CD14-positive monocyte (primary cell): ENCODE measurements at regions not wholly inside any gene's neighbourhood (a gene's known extent, or its start where the extent isn't known, plus 50 kb on each side); places are given as distances from the start of the nearest gene placed in this dataset.

Experiments used
- DNase-seq, 3 donors: peaks; one replicate each; pipeline ENCODE4 v3.0.0-alpha.2; 2011 to 2022
- H2AFZ ChIP-seq: 2 replicates; pipeline ENCODE4 v1.6.0; 2012; ENCODE audit warnings: mild to moderate bottlenecking, low read depth, low read length, inconsistent platforms; ENCODE audit not compliant: insufficient read depth, poor library complexity, severe bottlenecking
- H3K27ac ChIP-seq, 2 donors: 1 replicate in 1 of 2; 2 replicates in 1 of 2; pipeline ENCODE4 v1.5.1; 2012 to 2013; ENCODE audit warnings: low read length in 2 of 2, control low read depth in 1 of 2, inconsistent platforms in 1 of 2, low read depth in 1 of 2, mild to moderate bottlenecking in 1 of 2
- H3K27me3 ChIP-seq, 2 donors: one replicate each; pipeline versions ENCODE4 v1.6.0 to v1.6.1; 2011 to 2013; ENCODE audit warnings: low read length in 2 of 2; ENCODE audit not compliant: control insufficient read depth in 2 of 2, insufficient read depth in 2 of 2
- H3K36me3 ChIP-seq, 2 donors: replicated peaks in 1 of 2; 1 replicate in 1 of 2; 2 replicates in 1 of 2; pipeline versions ENCODE4 v1.5.1 to v1.6.1; 2012 to 2013; ENCODE audit warnings: low read length in 2 of 2, control low read depth in 1 of 2, inconsistent platforms in 1 of 2, mild to moderate bottlenecking in 1 of 2; ENCODE audit not compliant: insufficient read depth in 2 of 2, control insufficient read depth in 1 of 2
- H3K4me1 ChIP-seq, 2 donors: 1 replicate in 1 of 2; 2 replicates in 1 of 2; pipeline versions ENCODE4 v1.5.1 to v1.6.1; 2012 to 2013; ENCODE audit warnings: low read length in 2 of 2, control low read depth in 1 of 2, inconsistent platforms in 1 of 2, mild to moderate bottlenecking in 1 of 2, moderate library complexity in 1 of 2; ENCODE audit not compliant: insufficient read depth in 2 of 2, control insufficient read depth in 1 of 2
- H3K4me2 ChIP-seq: replicated peaks from 2 replicates; pipeline ENCODE3; 2012; ENCODE audit warnings: low read length, moderate library complexity, mild to moderate bottlenecking; ENCODE audit not compliant: poor library complexity, severe bottlenecking; ENCODE audit errors: extremely low read depth
- H3K4me3 ChIP-seq, 3 experiments: fragments of 200-600 bp in 1 of 3; sonication (generic) in 1 of 3; replicated peaks in 1 of 3; 1 replicate in 2 of 3; 2 replicates in 1 of 3; pipeline ENCODE4 v1.5.1; 2011 to 2013; ENCODE audit warnings: low read length in 3 of 3, mild to moderate bottlenecking in 3 of 3, control low read depth in 2 of 3, low read depth in 2 of 3, inconsistent platforms in 1 of 3, moderate library complexity in 1 of 3
- H3K79me2 ChIP-seq: 2 replicates; pipeline ENCODE4 v1.6.0; 2012; ENCODE audit warnings: mild to moderate bottlenecking, control low read depth, inconsistent platforms, low read length, moderate library complexity; ENCODE audit not compliant: insufficient read depth
- H3K9ac ChIP-seq: 2 replicates; pipeline ENCODE4 v1.6.0; 2017; ENCODE audit warnings: low read length, mild to moderate bottlenecking; ENCODE audit not compliant: insufficient read depth, poor library complexity, severe bottlenecking
- H3K9me3 ChIP-seq, 2 donors: replicated peaks in 1 of 2; 1 replicate in 1 of 2; 2 replicates in 1 of 2; pipeline versions ENCODE4 v1.5.1 to v1.6.1; 2012 to 2013; ENCODE audit warnings: low read length in 2 of 2, control low read depth in 1 of 2; ENCODE audit not compliant: control insufficient read depth in 1 of 2, insufficient read depth in 1 of 2
- H4K20me1 ChIP-seq: 2 replicates; pipeline ENCODE4 v1.6.0; 2012; ENCODE audit warnings: mild to moderate bottlenecking, low read length, control low read depth, moderate library complexity; ENCODE audit not compliant: insufficient read depth
- H3K27ac Mint-ChIP-seq, 7 donors: one replicate each; pipeline ENCODE4 v1.8.0; 2020; ENCODE audit warnings: mild to moderate bottlenecking in 7 of 7, mixed read lengths in 7 of 7, moderate library complexity in 6 of 7, inconsistent platforms in 2 of 7
- H3K27me3 Mint-ChIP-seq, 3 donors: one replicate each; pipeline ENCODE4 v1.8.0; 2021 to 2022; ENCODE audit warnings: low read depth in 3 of 3, mild to moderate bottlenecking in 3 of 3, mixed read lengths in 3 of 3, moderate library complexity in 3 of 3, inconsistent platforms in 1 of 3
- H3K36me3 Mint-ChIP-seq, 2 donors: one replicate each; pipeline ENCODE4 v1.8.0; 2020; ENCODE audit warnings: mixed read lengths in 2 of 2, inconsistent platforms in 1 of 2, mild to moderate bottlenecking in 1 of 2
- H3K4me1 Mint-ChIP-seq: one replicate; pipeline ENCODE4 v1.8.0; 2020; ENCODE audit warnings: mild to moderate bottlenecking, mixed read lengths
- H3K4me3 Mint-ChIP-seq, 2 donors: one replicate each; pipeline ENCODE4 v1.8.0; 2020; ENCODE audit warnings: mild to moderate bottlenecking in 2 of 2, mixed read lengths in 2 of 2, moderate library complexity in 1 of 2
- H3K9me3 Mint-ChIP-seq, 7 donors: one replicate each; pipeline ENCODE4 v1.8.0; 2020 to 2022; ENCODE audit warnings: mixed read lengths in 7 of 7, mild to moderate bottlenecking in 6 of 7, moderate library complexity in 6 of 7, inconsistent platforms in 2 of 7
- WGBS: methylation state at CpG from one replicate; pipeline ENCODE4 v1.1.5; 2013; ENCODE audit warnings: missing lambda C conversion rate; ENCODE audit not compliant: insufficient coverage; 5-methylcytosine and 5-hydroxymethylcytosine counted together
- intact Hi-C, 2 donors: fragments of 100-400 bp; cut with micrococcal nuclease; formaldehyde crosslinking; loops; one replicate each; pipeline versions ENCODE4 v1.15.0 to v1.15.1; 2023
- TF ChIP-seq, protein P1 (sequence below): fragments of 200-600 bp; IDR thresholded peaks from one replicate; pipeline ENCODE4 v1.8.0; 2022; ENCODE audit warnings: antibody characterized with exemption, mild to moderate bottlenecking

DNA sequence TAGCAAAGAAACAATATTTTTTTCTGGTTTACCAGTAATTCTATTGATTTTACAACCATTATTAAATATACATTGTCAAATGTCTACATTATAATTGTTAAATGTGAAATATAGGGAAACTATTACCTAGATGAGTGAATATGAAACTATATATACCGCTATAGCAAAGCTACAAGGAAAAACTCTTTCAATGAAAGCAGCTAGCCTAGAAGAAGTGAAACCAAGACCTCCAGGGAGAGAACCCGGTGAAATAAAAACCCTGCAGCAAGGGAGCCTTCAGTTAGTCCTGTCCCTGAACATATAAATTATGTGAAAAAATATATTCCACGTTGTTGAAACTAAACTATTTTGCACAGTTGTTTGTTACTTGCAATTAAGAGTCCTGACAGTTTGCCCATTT, 913.1 kb downstream of the EFNA5 start:
- no peak for DNase-seq
- Histone ChIP-seq H2AFZ (no peak overlapping the region), H3K4me3 (no peak overlapping the region), H3K4me1 (no peaks in the 10 kb centered on the region), H3K9ac (no peak overlapping the region), H3K79me2 (no peaks in the 10 kb centered on the region), H3K36me3 (no peaks in the 10 kb centered on the region), H3K4me2 (no peak overlapping the region), H3K9me3 (no peaks in the 10 kb centered on the region), H3K27me3 (no peaks in the 10 kb centered on the region), H3K27ac (no peak overlapping the region), H4K20me1 (no peaks in the 10 kb centered on the region)
- Mint-ChIP-seq H3K27ac (no peak overlapping the region), H3K36me3 (no peaks in the 10 kb centered on the region), H3K4me1 (no peaks in the 10 kb centered on the region), H3K27me3 (no peaks in the 10 kb centered on the region), H3K9me3 (peaks cover 0 to 3% (median 0%) of the 10 kb centered on the region in 7 donors), H3K4me3 (no peak overlapping the region)
- no CpG with 5 or more reads among the region's 3 CpGs for WGBS
- intact Hi-C loops, result no loop called here
- TF ChIP-seq, protein P1, sequence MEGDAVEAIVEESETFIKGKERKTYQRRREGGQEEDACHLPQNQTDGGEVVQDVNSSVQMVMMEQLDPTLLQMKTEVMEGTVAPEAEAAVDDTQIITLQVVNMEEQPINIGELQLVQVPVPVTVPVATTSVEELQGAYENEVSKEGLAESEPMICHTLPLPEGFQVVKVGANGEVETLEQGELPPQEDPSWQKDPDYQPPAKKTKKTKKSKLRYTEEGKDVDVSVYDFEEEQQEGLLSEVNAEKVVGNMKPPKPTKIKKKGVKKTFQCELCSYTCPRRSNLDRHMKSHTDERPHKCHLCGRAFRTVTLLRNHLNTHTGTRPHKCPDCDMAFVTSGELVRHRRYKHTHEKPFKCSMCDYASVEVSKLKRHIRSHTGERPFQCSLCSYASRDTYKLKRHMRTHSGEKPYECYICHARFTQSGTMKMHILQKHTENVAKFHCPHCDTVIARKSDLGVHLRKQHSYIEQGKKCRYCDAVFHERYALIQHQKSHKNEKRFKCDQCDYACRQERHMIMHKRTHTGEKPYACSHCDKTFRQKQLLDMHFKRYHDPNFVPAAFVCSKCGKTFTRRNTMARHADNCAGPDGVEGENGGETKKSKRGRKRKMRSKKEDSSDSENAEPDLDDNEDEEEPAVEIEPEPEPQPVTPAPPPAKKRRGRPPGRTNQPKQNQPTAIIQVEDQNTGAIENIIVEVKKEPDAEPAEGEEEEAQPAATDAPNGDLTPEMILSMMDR, result no peak

DNA sequence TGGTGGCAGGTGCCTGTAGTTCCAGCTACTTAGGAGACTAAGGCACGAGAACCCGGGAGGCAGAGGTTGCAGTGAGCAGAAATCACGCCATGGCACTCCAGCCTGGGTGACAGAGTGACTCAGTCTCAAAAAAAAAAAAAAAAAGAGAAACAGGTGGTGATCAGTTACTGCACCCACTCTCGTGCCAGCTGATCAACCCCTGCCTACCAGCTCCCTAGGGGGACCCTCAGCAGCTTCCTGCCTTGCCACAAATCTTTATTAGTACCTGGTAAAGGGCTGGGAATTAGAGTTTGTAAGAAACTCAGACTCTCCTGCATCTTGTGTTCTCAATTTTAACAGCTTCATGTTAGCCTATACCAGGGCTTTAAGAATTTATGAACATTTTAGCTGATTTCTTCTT, 914.9 kb downstream of the EFNA5 start:
- no peak overlapping the region for H3K4me3 Mint-ChIP-seq
- H3K9me3 Mint-ChIP-seq, result peaks cover 0 to 2% (median 0%) of the 10 kb centered on the region in 7 donors
- intact Hi-C loops, result no loop called here
- H3K36me3 Mint-ChIP-seq, result no peaks in the 10 kb centered on the region
- Histone ChIP-seq H3K36me3 (no peaks in the 10 kb centered on the region), H3K4me1 (no peaks in the 10 kb centered on the region), H3K4me3 (no peak overlapping the region), H3K27ac (no peak overlapping the region), H3K79me2 (no peaks in the 10 kb centered on the region), H3K4me2 (no peak overlapping the region), H3K27me3 (no peaks in the 10 kb centered on the region), H3K9me3 (no peaks in the 10 kb centered on the region), H4K20me1 (no peaks in the 10 kb centered on the region), H3K9ac (no peak overlapping the region), H2AFZ (no peak overlapping the region)
- H3K4me1 Mint-ChIP-seq, result no peaks in the 10 kb centered on the region
- no peaks in the 10 kb centered on the region for H3K27me3 Mint-ChIP-seq
- H3K27ac Mint-ChIP-seq, result peak overlapping the region in 1 of 7 donors; percentile 41
- TF ChIP-seq, protein P1, result no peak
- 91% methylated on average over 3 of the region's 4 CpGs for WGBS
- no peak for DNase-seq
